MCF 10A (cell line): ENCODE measurements at regions not wholly inside any gene's neighbourhood (a gene's known extent, or its start where the extent isn't known, plus 50 kb on each side); places are given as distances from the start of the nearest gene placed in this dataset.

ENCODE experiments used
- BruUV-seq: library from RNA; stranded (reverse); fragments of 400-500 nt; replicated peaks from 2 replicates; lab custom pipeline; 2021; lab: Mats Ljungman, UMichigan
- CTCF ChIA-PET: fragments of 300-600 bp; sonication (Branson Sonifier 250); formaldehyde crosslinking; extraction: SDS; loops from one replicate; lab custom pipeline; 2021; ENCODE audit warnings: antibody characterized with exemption, inconsistent platforms; lab: Yijun Ruan, JAX
- POLR2A ChIA-PET: fragments of 300-600, 350-650 bp; sonication (Branson Sonifier 250); formaldehyde crosslinking; extraction: SDS; loops from one replicate; lab custom pipeline; 2020; ENCODE audit warnings: antibody characterized with exemption, inconsistent platforms; lab: Yijun Ruan, JAX
- DNase-seq: peaks from one replicate; pipeline ENCODE4 v3.0.0-alpha.2; 2018; ENCODE audit not compliant: unreplicated experiment
- H3K27ac Mint-ChIP-seq: one replicate; pipeline ENCODE4 v1.8.0; 2022; ENCODE audit warnings: mild to moderate bottlenecking, low read depth, mixed read lengths; ENCODE audit not compliant: unreplicated experiment
- H3K27me3 Mint-ChIP-seq: one replicate; pipeline ENCODE4 v1.8.0; 2022; ENCODE audit warnings: mixed read lengths; ENCODE audit not compliant: insufficient read depth, unreplicated experiment
- H3K36me3 Mint-ChIP-seq: one replicate; pipeline ENCODE4 v1.8.0; 2022; ENCODE audit warnings: mild to moderate bottlenecking, moderate library complexity, mixed read lengths; ENCODE audit not compliant: insufficient read depth, unreplicated experiment
- H3K4me1 Mint-ChIP-seq: one replicate; pipeline ENCODE4 v1.8.0; 2022; ENCODE audit warnings: mixed read lengths; ENCODE audit not compliant: insufficient read depth, unreplicated experiment
- H3K4me3 Mint-ChIP-seq: one replicate; pipeline ENCODE4 v1.8.0; 2022; ENCODE audit warnings: mild to moderate bottlenecking, moderate library complexity, mixed read lengths; ENCODE audit not compliant: unreplicated experiment
- H3K9me3 Mint-ChIP-seq: one replicate; pipeline ENCODE4 v1.8.0; 2022; ENCODE audit warnings: mixed read lengths; ENCODE audit not compliant: unreplicated experiment
- CTCF ChIP-seq: fragments of 200-600 bp; IDR thresholded peaks from one replicate; pipeline ENCODE4 v1.8.0; 2022; ENCODE audit warnings: antibody characterized with exemption, mild to moderate bottlenecking; ENCODE audit not compliant: unreplicated experiment
- intact Hi-C: fragments of 100-400 bp; cut with micrococcal nuclease; formaldehyde crosslinking; loops from 2 replicates; pipeline ENCODE4 v1.14.1; 2022

- ChIA-PET CTCF (interaction anchor here (1.0 kb wide), 1 partner anchor 477 kb away, joined by 4 read pairs; no protein-coding TSS in a partner anchor), POLR2A (interaction anchor here (0.6 to 1.1 kb wide), 2 partner anchors 19 to 205 kb away, joined by 3 to 4 read pairs; no protein-coding TSS in a partner anchor)
- TF ChIP-seq CTCF: no peak
- intact Hi-C loops: no loop called here
- BruUV-seq: no TSS peak
- DNase-seq: no peak
- Mint-ChIP-seq H3K4me1 (no peaks in the 10 kb centered on the region), H3K36me3 (no peaks in the 10 kb centered on the region), H3K9me3 (no peaks in the 10 kb centered on the region), H3K4me3 (no peak overlapping the region), H3K27ac (no peak overlapping the region), H3K27me3 (no peaks in the 10 kb centered on the region)
These were observed 510.0 kb downstream of the KCTD16 start for GRCh38 chr5:144680711-144681110.

- Mint-ChIP-seq H3K36me3 (no peaks in the 10 kb centered on the region), H3K4me1 (no peaks in the 10 kb centered on the region), H3K27me3 (no peaks in the 10 kb centered on the region), H3K27ac (no peak overlapping the region), H3K4me3 (no peak overlapping the region), H3K9me3 (no peaks in the 10 kb centered on the region)
- POLR2A ChIA-PET: no interaction called here
- intact Hi-C loops: no loop called here
- no peak for TF ChIP-seq CTCF
- CTCF ChIA-PET: no interaction called here
- BruUV-seq: no TSS peak
- no peak for DNase-seq
These were observed 500.4 kb downstream of the KCTD16 start for GRCh38 chr5:144671066-144671465.

GRCh38 chr5:144659634-144660227 is 489.1 kb downstream of the KCTD16 start:
- no peak for DNase-seq
- ChIA-PET POLR2A (interaction anchor here (1.0 kb wide), 1 partner anchor 13 kb away, joined by 4 read pairs; no protein-coding TSS in a partner anchor), CTCF (interaction anchor here (0.6 kb wide), 1 partner anchor 51 kb away, joined by 4 read pairs; no protein-coding TSS in a partner anchor)
- no peak overlapping the region for H3K27ac Mint-ChIP-seq
- H3K4me3 Mint-ChIP-seq: no peak overlapping the region
- H3K4me1 Mint-ChIP-seq: no peaks in the 10 kb centered on the region
- no peaks in the 10 kb centered on the region for H3K36me3 Mint-ChIP-seq
- no TSS peak for BruUV-seq
- no peaks in the 10 kb centered on the region for H3K9me3 Mint-ChIP-seq
- TF ChIP-seq CTCF: no peak
- intact Hi-C loops: no loop called here
- H3K27me3 Mint-ChIP-seq: no peaks in the 10 kb centered on the region

DNA sequence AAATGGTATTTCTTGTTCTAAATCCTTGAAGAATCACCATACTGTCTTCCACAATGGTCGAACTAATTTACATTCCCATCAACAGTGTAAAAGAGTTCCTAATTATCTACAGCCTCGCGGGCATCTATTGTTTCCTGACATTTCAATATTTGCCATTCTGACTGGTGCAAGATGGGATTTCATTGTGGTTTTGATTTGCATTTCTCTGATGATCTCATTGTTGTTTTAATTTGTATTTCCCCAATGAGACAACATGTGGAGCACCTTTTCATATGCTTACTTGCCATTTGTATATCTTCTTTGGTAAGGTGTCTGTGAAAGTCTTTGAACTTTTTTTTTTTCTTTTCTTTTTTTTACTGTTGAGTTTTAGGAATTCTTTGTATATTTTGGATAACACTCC is 473.6 kb downstream of the KCTD16 start:
- no peak overlapping the region for H3K27ac Mint-ChIP-seq
- no TSS peak for BruUV-seq
- TF ChIP-seq CTCF: no peak
- CTCF ChIA-PET: no interaction called here
- peaks cover 5% of the 10 kb centered on the region for H3K4me1 Mint-ChIP-seq
- no peak for DNase-seq
- no peaks in the 10 kb centered on the region for H3K9me3 Mint-ChIP-seq
- no peak overlapping the region for H3K4me3 Mint-ChIP-seq
- H3K36me3 Mint-ChIP-seq: no peaks in the 10 kb centered on the region
- POLR2A ChIA-PET: no interaction called here
- intact Hi-C loops: no loop called here
- H3K27me3 Mint-ChIP-seq: no peaks in the 10 kb centered on the region
